GM23248 (cell line): ENCODE measurements at regions not wholly inside any gene's neighbourhood (a gene's known extent, or its start where the extent isn't known, plus 50 kb on each side); places are given as distances from the start of the nearest gene placed in this dataset.

Source experiments
- EZH2 ChIP-seq: fragments of 200-600 bp; sonication (generic); IDR thresholded peaks from 2 replicates; pipeline ENCODE4 v1.6.1; 2018; ENCODE audit warnings: antibody characterized with exemption, mild to moderate bottlenecking; ENCODE audit not compliant: insufficient read depth, poor library complexity, severe bottlenecking
- EZH2phosphoT487 ChIP-seq: fragments of 200-600 bp; sonication (generic); IDR thresholded peaks from 2 replicates; pipeline ENCODE4 v1.6.1; 2018; ENCODE audit warnings: antibody characterized with exemption, moderate library complexity, mild to moderate bottlenecking, low read depth; ENCODE audit not compliant: insufficient read depth

DNA sequence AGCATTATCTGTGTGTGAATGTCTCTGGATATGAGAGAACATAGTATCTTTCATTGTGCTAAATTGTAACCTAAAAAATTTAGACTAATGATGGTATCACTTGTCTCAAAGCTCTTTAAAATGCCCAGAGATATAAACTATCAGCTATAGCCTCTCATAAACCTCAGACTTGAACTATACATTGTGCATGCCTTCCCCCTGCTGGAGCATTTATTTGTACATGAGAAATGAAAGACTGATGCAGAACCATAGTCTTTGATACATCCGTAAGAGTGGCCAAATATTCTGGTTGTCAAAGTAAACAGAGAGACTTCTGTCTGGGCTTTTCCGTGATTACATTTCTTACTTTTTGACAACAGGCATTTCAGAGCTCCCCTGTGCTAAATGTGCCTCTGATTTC is 71.9 kb upstream of the CCDC68 start:
- TF ChIP-seq EZH2 (no peak), EZH2phosphoT487 (no peak)
